GM21515 (cell line): ENCODE measurements at regions not wholly inside any gene's neighbourhood (a gene's known extent, or its start where the extent isn't known, plus 50 kb on each side); places are given as distances from the start of the nearest gene placed in this dataset.
"Not testable (repeated sequence)": the region's sequence is repeated elsewhere in the genome, so short reads cannot be mapped to it uniquely, and the experiment has no call there.

Experiments used
- ATAC-seq: cut with Tn5 transposase; IDR thresholded peaks from one replicate; pipeline ENCODE4 v1.9.1; 2021; ENCODE audit not compliant: unreplicated experiment

DNA sequence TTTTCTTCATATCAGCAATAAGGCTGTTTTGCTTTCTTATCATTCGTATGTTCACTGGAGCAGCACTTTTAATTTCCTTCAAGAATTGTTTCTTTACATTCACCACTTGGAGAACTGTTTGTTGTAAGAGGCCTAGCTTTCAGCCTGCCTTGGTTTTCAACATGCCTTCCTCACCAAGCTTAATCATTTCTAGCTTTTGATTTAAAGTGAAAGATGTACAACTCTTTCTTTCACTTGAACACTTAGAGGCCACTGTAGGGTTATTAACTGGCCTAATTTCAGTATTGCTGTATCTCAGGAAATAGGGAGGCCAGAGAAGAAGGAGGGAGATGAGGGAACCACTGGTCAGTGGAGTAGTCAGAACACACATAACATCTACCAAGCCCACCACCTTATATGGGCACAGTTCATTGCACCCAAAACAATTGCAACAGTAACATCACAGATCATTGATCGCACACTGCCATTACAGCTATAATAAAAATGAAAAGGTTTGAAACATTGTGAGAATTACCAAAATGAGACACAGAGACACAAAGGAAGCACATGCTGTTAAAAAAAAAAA is 181.4 kb upstream of the TUBA3C start:
- ATAC-seq: no peak

- not testable (repeated sequence) for ATAC-seq
Measured at GRCh38 chr13:19359697-19360096, 178.1 kb upstream of the TUBA3C start.

- ATAC-seq: no peak
Measured at GRCh38 chr13:19345916-19346422, 164.3 kb upstream of the TUBA3C start.

GRCh38 chr13:19345158-19345557 is 163.5 kb upstream of the TUBA3C start:
- no peak for ATAC-seq

- peak; percentile 74 for ATAC-seq
Measured at GRCh38 chr13:19344585-19345120, 163.0 kb upstream of the TUBA3C start.

- no peak for ATAC-seq
Measured at GRCh38 chr13:19332378-19332777, 150.8 kb upstream of the TUBA3C start.

- ATAC-seq: no peak
Measured at GRCh38 chr13:19329365-19329764, 147.7 kb upstream of the TUBA3C start.

- ATAC-seq: no peak
Measured at GRCh38 chr13:19324325-19324724, 142.7 kb upstream of the TUBA3C start.

- ATAC-seq: no peak
Measured at GRCh38 chr13:19321222-19321621, 139.6 kb upstream of the TUBA3C start.

DNA sequence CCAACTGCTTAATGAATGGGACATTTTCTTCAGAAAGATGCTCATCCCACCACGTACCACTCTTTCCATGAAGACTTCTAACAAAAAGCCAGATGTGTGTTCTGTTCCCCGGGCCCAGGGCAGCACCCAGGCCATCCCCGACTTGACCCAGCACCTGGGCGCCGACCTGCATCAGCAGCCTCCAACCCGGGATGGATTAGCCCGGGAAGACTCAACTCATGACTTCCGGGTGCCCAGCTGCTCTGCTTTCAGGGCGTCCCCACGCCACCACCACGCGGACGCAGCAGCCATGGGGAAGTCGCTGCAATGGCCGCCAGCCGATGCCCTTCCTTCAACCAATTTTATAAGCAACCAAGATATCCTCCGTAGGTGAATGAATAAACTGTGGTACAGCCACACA is 123.8 kb upstream of the TUBA3C start:
- no peak for ATAC-seq

GRCh38 chr13:19289180-19289579 is 107.6 kb upstream of the TUBA3C start:
- no peak for ATAC-seq

- ATAC-seq: no peak
Measured at GRCh38 chr13:19283836-19284235, 102.2 kb upstream of the TUBA3C start.

- ATAC-seq: no peak
Measured at GRCh38 chr13:19268331-19268730, 86.7 kb upstream of the TUBA3C start.

DNA sequence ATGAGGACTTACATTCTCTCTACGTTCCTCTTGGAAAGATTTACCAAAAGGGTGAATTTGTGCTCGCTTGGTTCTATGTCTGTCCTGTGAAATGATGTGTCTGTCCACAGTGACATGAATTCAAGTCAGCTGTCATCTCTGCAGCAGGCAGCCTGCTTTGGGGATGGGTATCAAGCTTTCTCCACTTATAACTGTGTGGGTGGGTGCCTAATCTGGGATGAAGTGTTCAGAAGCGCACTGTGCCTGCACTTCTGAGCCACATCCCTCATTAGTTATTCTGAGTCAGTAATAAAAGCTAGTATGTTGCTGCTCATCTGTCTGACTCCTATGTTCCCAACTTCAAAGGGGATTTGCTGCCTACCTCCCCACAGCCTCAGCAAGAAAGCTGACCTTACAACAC is 86.1 kb upstream of the TUBA3C start:
- no peak for ATAC-seq

DNA sequence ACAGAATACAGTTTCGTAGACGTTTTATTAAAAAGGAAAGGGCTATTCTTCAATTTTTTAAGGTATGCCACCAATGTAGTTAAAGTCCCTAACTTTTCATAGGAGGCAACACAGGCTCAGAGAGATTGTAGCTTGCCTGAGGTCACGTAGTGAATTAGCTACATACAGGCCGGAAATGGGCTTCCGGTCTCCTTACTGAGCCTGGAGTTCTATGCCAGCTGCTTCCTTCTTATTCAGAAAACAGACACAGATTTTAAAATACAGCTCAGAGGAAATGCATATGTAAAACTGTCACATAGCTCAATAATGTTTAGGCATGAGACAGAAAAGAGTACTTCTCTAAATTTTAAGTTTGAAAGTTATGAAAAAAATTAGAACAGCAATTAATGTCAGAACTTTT is 85.4 kb upstream of the TUBA3C start:
- ATAC-seq: no peak

GRCh38 chr13:19264711-19265110 is 83.1 kb upstream of the TUBA3C start:
- no peak for ATAC-seq

DNA sequence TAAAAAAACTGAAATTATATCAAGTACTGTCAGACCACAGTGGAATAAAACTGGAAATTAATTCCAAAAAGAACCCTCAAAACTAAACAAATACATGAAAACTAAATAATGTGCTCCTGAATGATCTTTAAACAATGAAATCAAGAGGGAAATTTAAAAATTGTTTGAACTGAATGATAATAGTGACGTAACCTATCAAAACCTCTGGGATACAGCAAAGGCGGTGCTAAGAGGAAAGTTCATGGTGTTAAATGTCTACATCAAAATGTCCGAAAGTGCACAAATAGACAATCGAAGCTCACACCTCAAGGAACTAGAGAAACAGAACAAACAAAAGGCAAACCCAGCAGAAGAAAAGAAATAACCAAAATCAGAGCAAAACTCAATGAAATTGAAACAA is 70.8 kb upstream of the TUBA3C start:
- ATAC-seq: no peak

DNA sequence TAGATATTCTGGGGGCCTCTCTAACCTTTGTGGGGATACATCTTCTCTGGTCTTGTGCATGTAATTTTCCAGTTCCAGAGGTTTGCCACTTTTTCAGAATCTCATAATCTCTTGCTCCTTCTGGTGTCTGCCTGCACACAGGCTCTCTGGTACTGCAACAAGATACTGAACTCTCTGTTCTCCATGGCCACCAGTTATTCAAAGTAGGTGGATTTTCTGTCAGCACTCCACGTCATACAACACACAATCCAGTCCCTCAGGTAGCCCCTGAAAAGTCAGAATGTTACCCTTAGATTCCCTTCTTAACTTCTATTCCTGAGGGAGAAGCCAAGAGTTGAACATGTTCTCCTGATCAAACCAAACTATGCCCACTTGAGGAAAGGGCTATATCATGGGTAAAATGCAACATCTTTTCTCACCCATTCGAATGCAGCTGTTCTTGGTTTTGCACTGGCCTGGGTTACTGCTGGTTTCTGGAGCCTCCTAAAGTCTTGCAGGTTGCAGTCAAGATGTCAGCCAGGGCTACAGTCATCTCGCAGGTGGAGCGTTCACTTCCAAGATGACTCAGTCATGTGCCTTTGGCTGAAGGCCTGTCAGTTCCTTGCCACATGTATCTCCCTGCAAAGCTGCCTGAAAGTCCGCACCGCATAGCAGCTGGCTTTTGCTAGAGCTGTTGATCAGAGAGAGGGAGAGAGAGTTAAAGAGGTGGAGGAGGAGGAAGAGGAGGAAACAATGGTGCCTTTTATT is 57.7 kb upstream of the TUBA3C start:
- peak; percentile 72 for ATAC-seq
